Left lung (tissue), 4 donors: ENCODE measurements at regions not wholly inside any gene's neighbourhood (a gene's known extent, or its start where the extent isn't known, plus 50 kb on each side); places are given as distances from the start of the nearest gene placed in this dataset.

Experiments
- ATAC-seq: fragments of 200-7000 bp; cut with Tn5 transposase; one replicate; pipeline ENCODE4 v1.9.1; 2020; ENCODE audit warnings: moderate library complexity
- DNase-seq, 4 donors: peaks; one replicate each; pipeline ENCODE4 v3.0.0-alpha.2; 2013 to 2020
- H3K27ac ChIP-seq, 2 donors: fragments of 200-600 bp; sonication (generic) in 1 of 2; one replicate each; pipeline versions ENCODE4 v1.5.0 to v1.8.0; 2020 to 2021
- H3K27me3 ChIP-seq, 2 donors: fragments of 200-600 bp; sonication (generic) in 1 of 2; one replicate each; pipeline versions ENCODE4 v1.5.0 to v1.8.0; 2020 to 2021
- H3K36me3 ChIP-seq, 2 donors: fragments of 200-600 bp; sonication (generic) in 1 of 2; one replicate each; pipeline versions ENCODE4 v1.5.0 to v1.8.0; 2020 to 2021
- H3K4me1 ChIP-seq, 2 donors: fragments of 200-600 bp; one replicate each; pipeline ENCODE4 v1.8.0; 2021
- H3K4me3 ChIP-seq, 2 donors: fragments of 200-600 bp; sonication (generic) in 1 of 2; one replicate each; pipeline versions ENCODE4 v1.5.0 to v1.8.0; 2020 to 2021; ENCODE audit warnings: mild to moderate bottlenecking in 1 of 2
- H3K9me3 ChIP-seq, 2 donors: fragments of 200-600 bp; sonication (generic) in 1 of 2; one replicate each; pipeline versions ENCODE4 v1.5.0 to v1.8.0; 2020 to 2021
- CTCF ChIP-seq, 2 donors: fragments of 200-600 bp; sonication (generic) in 1 of 2; IDR thresholded peaks; one replicate each; pipeline versions ENCODE4 v1.5.0 to v1.8.0; 2021; ENCODE audit warnings: antibody characterized with exemption in 2 of 2
- intact Hi-C, 2 donors: fragments of 100-400 bp; cut with DNase I; formaldehyde crosslinking; loops; one replicate each; pipeline versions ENCODE4 v1.11.2 to v1.14.2; 2022
- donor health status: DM: no; HTN: yes; CAD: no.
- donor health status: DM: no; HTN: no; CAD: no.

- TF ChIP-seq CTCF (IDR thresholded peaks at IDR 0.05) = no peak
- ATAC-seq = no peak
- H3K9me3 ChIP-seq = peaks cover 9 to 26% of the 10 kb centered on the region in 2 donors
- no peak overlapping the region for H3K4me3 ChIP-seq
- peaks cover 0 to 5% of the 10 kb centered on the region in 2 donors for H3K4me1 ChIP-seq
- intact Hi-C loops = no loop called here
- H3K36me3 ChIP-seq = no peaks in the 10 kb centered on the region
- DNase-seq = no peak
- H3K27me3 ChIP-seq = no peaks in the 10 kb centered on the region
- H3K27ac ChIP-seq = no peak overlapping the region
These were observed 64.5 kb downstream of the COPS8 start for GRCh38 chr2:237150186-237150585.

GRCh38 chr2:237150831-237151375 lies 65.2 kb downstream of the COPS8 start:
- Histone ChIP-seq H3K27me3 (peaks cover 0 to 4% of the 10 kb centered on the region in 2 donors), H3K4me3 (no peak overlapping the region), H3K36me3 (no peaks in the 10 kb centered on the region), H3K27ac (no peak overlapping the region), H3K9me3 (peaks cover 9 to 24% of the 10 kb centered on the region in 2 donors), H3K4me1 (peaks cover 0 to 8% of the 10 kb centered on the region in 2 donors)
- no peak for TF ChIP-seq CTCF (IDR thresholded peaks at IDR 0.05)
- intact Hi-C loops = no loop called here
- DNase-seq (no peak), ATAC-seq (no peak)

- Histone ChIP-seq H3K27me3 (peaks cover 0 to 17% of the 10 kb centered on the region in 2 donors), H3K4me1 (peaks cover 0 to 12% of the 10 kb centered on the region in 2 donors), H3K4me3 (no peak overlapping the region), H3K9me3 (peaks cover 0 to 9% of the 10 kb centered on the region in 2 donors), H3K36me3 (no peaks in the 10 kb centered on the region), H3K27ac (no peak overlapping the region)
- DNase-seq = no peak
- no peak for TF ChIP-seq CTCF (IDR thresholded peaks at IDR 0.05)
- ATAC-seq = no peak
- intact Hi-C loops = no loop called here
These were observed 66.7 kb downstream of the COPS8 start for GRCh38 chr2:237152361-237152760.

- Histone ChIP-seq H3K4me3 (no peak overlapping the region), H3K4me1 (peaks cover 0 to 12% of the 10 kb centered on the region in 2 donors), H3K9me3 (peaks cover 0 to under 1% of the 10 kb centered on the region in 2 donors), H3K27ac (no peak overlapping the region), H3K27me3 (peaks cover 0 to 17% of the 10 kb centered on the region in 2 donors), H3K36me3 (no peaks in the 10 kb centered on the region)
- intact Hi-C loops = no loop called here
- DNase-seq (no peak), ATAC-seq (no peak)
- TF ChIP-seq CTCF (IDR thresholded peaks at IDR 0.05) = no peak
These were observed 67.5 kb downstream of the COPS8 start for GRCh38 chr2:237153181-237153580.

GRCh38 chr2:237154082-237154638 lies 68.5 kb downstream of the COPS8 start:
- peaks cover 0 to 8% of the 10 kb centered on the region in 2 donors for H3K4me1 ChIP-seq
- no peaks in the 10 kb centered on the region for H3K9me3 ChIP-seq
- peak in 1 of 4 donors; percentile 65 for DNase-seq
- no peak overlapping the region for H3K27ac ChIP-seq
- ATAC-seq = peak; percentile 22
- peak; percentile 23 to 38 for TF ChIP-seq CTCF (IDR thresholded peaks at IDR 0.05)
- no peaks in the 10 kb centered on the region for H3K36me3 ChIP-seq
- H3K4me3 ChIP-seq = no peak overlapping the region
- peaks cover 0 to 17% of the 10 kb centered on the region in 2 donors for H3K27me3 ChIP-seq
- intact Hi-C loops = no loop called here
